ENCODE measurements at regions not wholly inside any gene's neighbourhood (a gene's known extent, or its start where the extent isn't known, plus 50 kb on each side); places are given as distances from the start of the nearest gene placed in this dataset.

- DNase-seq (ENCODE audit: low read depth) = no peak
These were observed 134.6 kb downstream of the VRK1 start for GRCh38 chr14:96931751-96932150.

- DNase-seq (ENCODE audit: low read depth) = no peak
These were observed 137.6 kb downstream of the VRK1 start for GRCh38 chr14:96934638-96935330.

GRCh38 chr14:96938946-96939345 is 141.8 kb downstream of the VRK1 start:
- no peak for DNase-seq (ENCODE audit: low read depth)

GRCh38 chr14:96940009-96940408 is 142.8 kb downstream of the VRK1 start:
- no peak for DNase-seq (ENCODE audit: low read depth)

- DNase-seq (ENCODE audit: low read depth) = no peak
These were observed 147.1 kb downstream of the VRK1 start for GRCh38 chr14:96944297-96944696.

GRCh38 chr14:96945721-96946120 is 148.5 kb downstream of the VRK1 start:
- DNase-seq (ENCODE audit: low read depth) = no peak

GRCh38 chr14:96949594-96949993 is 152.4 kb downstream of the VRK1 start:
- no peak for DNase-seq (ENCODE audit: low read depth)

GRCh38 chr14:96951511-96951910 is 154.3 kb downstream of the VRK1 start:
- no peak for DNase-seq (ENCODE audit: low read depth)

GRCh38 chr14:96953087-96953874 is 156.1 kb downstream of the VRK1 start:
- DNase-seq (ENCODE audit: low read depth) = no peak

- DNase-seq (ENCODE audit: low read depth) = no peak
These were observed 156.6 kb downstream of the VRK1 start for GRCh38 chr14:96953875-96954185.

GRCh38 chr14:96956464-96957239 is 159.5 kb downstream of the VRK1 start:
- no peak for DNase-seq (ENCODE audit: low read depth)

- no peak for DNase-seq (ENCODE audit: low read depth)
These were observed 160.9 kb downstream of the VRK1 start for GRCh38 chr14:96958057-96958456.

- DNase-seq (ENCODE audit: low read depth) = no peak
These were observed 162.8 kb downstream of the VRK1 start for GRCh38 chr14:96959992-96960391.

- DNase-seq (ENCODE audit: low read depth) = no peak
These were observed 163.5 kb downstream of the VRK1 start for GRCh38 chr14:96960598-96961116.

GRCh38 chr14:96961895-96962294 is 164.7 kb downstream of the VRK1 start:
- no peak for DNase-seq (ENCODE audit: low read depth)

- DNase-seq (ENCODE audit: low read depth) = no peak
These were observed 165.2 kb downstream of the VRK1 start for GRCh38 chr14:96962337-96962736.

GRCh38 chr14:96964726-96965415 is 167.7 kb downstream of the VRK1 start:
- DNase-seq (ENCODE audit: low read depth) = no peak

GRCh38 chr14:96965885-96966595 is 168.9 kb downstream of the VRK1 start:
- DNase-seq (ENCODE audit: low read depth) = no peak

- DNase-seq (ENCODE audit: low read depth) = no peak
These were observed 177.9 kb downstream of the VRK1 start for GRCh38 chr14:96975116-96975515.

GRCh38 chr14:96978525-96979272 is 181.5 kb downstream of the VRK1 start:
- no peak for DNase-seq (ENCODE audit: low read depth)

GRCh38 chr14:96979611-96980074 is 182.5 kb downstream of the VRK1 start:
- DNase-seq (ENCODE audit: low read depth) = no peak
